ENCODE measurements at regions not wholly inside any gene's neighbourhood (a gene's known extent, or its start where the extent isn't known, plus 50 kb on each side); places are given as distances from the start of the nearest gene placed in this dataset.

DNA sequence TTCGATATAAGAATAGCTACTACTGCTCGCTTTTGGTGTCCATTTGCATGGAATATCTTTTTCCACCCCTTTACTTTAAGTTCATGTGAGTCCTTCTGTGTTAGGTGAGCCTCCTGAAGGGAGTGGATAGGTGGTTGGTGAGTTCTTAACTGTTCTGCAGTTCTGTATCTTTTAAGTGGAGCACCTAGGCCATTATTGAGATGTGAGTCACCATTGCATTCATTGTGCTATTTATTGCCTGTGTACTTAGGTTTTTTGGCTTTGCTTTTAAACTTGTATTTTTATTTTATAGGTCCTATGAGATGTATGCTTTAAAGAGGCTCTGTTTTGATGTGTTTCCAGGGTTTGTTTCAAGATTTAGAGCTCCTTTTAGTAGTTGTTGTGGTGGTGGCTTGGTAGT lies 1430.8 kb downstream of the REEP3 start:
- H3K27ac Mint-ChIP-seq = no peak overlapping the region
- H3K27me3 Mint-ChIP-seq = no peaks in the 10 kb centered on the region
- H3K4me1 Mint-ChIP-seq = no peaks in the 10 kb centered on the region
- H3K36me3 Mint-ChIP-seq = no peaks in the 10 kb centered on the region
- H3K4me3 Mint-ChIP-seq = no peak overlapping the region
- no peak for ATAC-seq (ENCODE audit: low read depth)
- DNase-seq (ENCODE audit: low spot score in 2 of 2) = no peak
- peaks cover 15% of the 10 kb centered on the region for H3K9me3 Mint-ChIP-seq

DNA sequence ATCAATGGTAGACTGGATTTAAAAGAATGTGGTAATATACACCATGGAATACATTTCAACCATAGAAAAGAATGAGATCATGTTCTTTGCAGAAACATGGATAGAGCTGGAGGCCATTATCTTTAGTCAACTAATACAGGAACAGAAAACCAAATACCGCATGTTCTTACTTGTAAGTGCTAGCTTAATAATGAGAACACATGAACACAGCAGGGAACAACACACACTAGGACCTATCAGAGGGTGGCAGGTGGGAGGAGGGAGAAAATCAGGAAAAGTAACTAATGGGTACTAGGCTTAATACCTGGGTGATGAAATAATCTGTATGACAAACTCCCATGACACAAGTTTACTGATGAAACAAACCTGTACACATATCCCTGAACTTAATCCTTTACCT lies 1435.2 kb downstream of the REEP3 start:
- Mint-ChIP-seq H3K4me3 (no peak overlapping the region), H3K36me3 (no peaks in the 10 kb centered on the region), H3K9me3 (peaks cover 6% of the 10 kb centered on the region), H3K27ac (no peak overlapping the region), H3K4me1 (no peaks in the 10 kb centered on the region), H3K27me3 (no peaks in the 10 kb centered on the region)
- no peak for ATAC-seq (ENCODE audit: low read depth)
- no peak for DNase-seq (ENCODE audit: low spot score in 2 of 2)

DNA sequence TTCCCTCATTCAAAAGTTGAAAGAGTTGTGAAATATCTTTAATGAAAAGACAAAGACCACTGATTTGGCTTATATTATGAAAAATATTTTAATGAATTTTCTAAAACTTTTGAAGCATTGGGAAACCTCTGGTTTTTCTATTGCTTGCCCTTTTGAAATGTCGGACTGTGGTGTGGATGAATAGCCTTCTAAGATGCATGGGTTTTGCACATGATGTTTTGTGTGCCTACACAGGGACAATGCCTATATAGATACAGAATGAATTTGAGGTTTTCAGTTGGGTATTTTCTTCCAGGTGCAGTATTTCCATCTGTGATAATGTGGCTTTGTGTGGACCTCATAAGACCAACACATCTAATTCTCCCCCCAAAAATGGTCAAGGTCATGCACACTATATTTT lies 1437.9 kb downstream of the REEP3 start:
- no peak for DNase-seq (ENCODE audit: low spot score in 2 of 2)
- H3K27ac Mint-ChIP-seq = no peak overlapping the region
- H3K4me3 Mint-ChIP-seq = no peak overlapping the region
- no peaks in the 10 kb centered on the region for H3K36me3 Mint-ChIP-seq
- H3K4me1 Mint-ChIP-seq = no peaks in the 10 kb centered on the region
- peaks cover 5% of the 10 kb centered on the region for H3K9me3 Mint-ChIP-seq
- ATAC-seq (ENCODE audit: low read depth) = no peak
- H3K27me3 Mint-ChIP-seq = no peaks in the 10 kb centered on the region

DNA sequence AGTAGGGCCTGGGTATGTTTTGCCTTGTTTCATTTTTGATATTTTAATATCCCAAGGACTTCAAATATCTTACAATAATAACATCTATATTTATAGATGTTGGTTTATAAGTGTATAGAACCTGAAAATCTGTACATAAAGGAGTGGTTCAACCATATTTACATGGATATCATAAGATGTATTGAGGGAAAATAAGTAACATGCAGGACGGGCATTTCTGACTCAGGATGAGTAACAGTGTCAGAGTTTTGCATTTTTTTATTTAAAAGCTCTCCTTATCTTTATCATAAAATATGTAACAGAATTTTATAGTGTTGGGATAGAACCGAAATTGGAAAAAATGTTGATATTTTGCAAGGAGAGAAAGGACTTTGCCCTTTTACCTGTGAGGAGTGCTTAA lies 1438.7 kb downstream of the REEP3 start:
- H3K27me3 Mint-ChIP-seq = no peaks in the 10 kb centered on the region
- H3K4me1 Mint-ChIP-seq = no peaks in the 10 kb centered on the region
- H3K27ac Mint-ChIP-seq = no peak overlapping the region
- no peaks in the 10 kb centered on the region for H3K36me3 Mint-ChIP-seq
- ATAC-seq (ENCODE audit: low read depth) (no peak), DNase-seq (ENCODE audit: low spot score in 2 of 2) (no peak)
- H3K4me3 Mint-ChIP-seq = no peak overlapping the region
- H3K9me3 Mint-ChIP-seq = peaks cover 8% of the 10 kb centered on the region

DNA sequence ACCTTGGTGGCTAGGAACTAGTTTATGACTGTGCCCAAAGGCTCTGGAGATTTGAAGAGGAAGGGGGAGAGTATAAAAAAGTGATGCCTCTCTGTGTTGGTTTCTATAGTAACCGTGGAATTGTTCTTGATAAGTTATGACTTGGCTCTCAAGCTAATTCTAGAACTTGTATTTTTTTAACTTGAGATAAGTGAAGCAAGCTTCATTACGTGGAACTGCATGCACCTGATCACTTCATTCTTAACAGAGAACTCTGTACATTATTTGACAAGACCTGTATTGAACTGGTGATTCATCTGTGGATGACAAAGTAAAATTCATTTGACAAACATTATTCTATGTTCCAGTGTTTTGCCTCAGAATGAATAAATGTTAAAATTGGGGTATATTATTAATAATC lies 1452.2 kb downstream of the REEP3 start:
- Mint-ChIP-seq H3K9me3 (no peaks in the 10 kb centered on the region), H3K4me3 (no peak overlapping the region), H3K27me3 (no peaks in the 10 kb centered on the region), H3K4me1 (no peaks in the 10 kb centered on the region), H3K36me3 (no peaks in the 10 kb centered on the region), H3K27ac (no peak overlapping the region)
- DNase-seq (ENCODE audit: low spot score in 2 of 2) (no peak), ATAC-seq (ENCODE audit: low read depth) (no peak)

DNA sequence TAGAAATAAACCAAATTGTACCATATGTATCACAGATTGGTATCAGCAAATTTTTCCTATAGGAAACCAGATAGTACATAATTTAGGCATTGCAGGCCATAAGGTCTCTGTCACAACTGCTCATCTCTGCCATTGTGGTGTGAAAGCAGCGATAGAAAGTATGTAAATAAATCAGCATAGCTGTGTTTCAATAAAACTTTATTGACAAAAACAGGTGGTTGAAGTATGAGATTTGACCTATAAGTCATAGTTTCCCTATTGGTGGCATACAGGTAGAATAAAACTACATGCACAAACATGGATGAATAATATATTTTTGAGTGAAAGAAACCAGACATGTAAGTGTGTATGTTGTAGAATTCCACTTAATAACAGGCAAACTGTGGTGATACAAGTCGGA lies 1454.9 kb downstream of the REEP3 start:
- ATAC-seq (ENCODE audit: low read depth) (no peak), DNase-seq (ENCODE audit: low spot score in 2 of 2) (no peak)
- no peaks in the 10 kb centered on the region for H3K4me1 Mint-ChIP-seq
- no peaks in the 10 kb centered on the region for H3K27me3 Mint-ChIP-seq
- H3K4me3 Mint-ChIP-seq = no peak overlapping the region
- H3K9me3 Mint-ChIP-seq = no peaks in the 10 kb centered on the region
- H3K27ac Mint-ChIP-seq = no peak overlapping the region
- no peaks in the 10 kb centered on the region for H3K36me3 Mint-ChIP-seq

DNA sequence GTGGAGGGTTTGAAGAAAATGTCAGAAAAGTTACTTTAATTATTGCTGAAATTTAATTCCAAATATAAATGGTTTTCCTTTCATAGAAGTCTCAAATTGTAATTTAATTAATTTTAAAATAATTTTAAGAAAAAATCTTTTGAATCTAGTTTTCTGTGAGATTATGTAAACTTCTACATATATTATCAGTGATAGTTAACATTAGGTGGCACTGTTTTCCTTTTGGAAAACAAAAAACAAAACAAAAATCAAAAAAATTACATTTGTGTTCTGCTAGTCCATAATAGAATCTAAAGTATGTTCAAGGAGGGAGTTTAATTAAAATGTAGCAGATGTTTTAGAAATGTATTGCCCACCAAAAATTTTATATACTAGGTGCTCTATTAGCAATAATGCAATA lies 1456.7 kb downstream of the REEP3 start:
- no peaks in the 10 kb centered on the region for H3K4me1 Mint-ChIP-seq
- no peaks in the 10 kb centered on the region for H3K36me3 Mint-ChIP-seq
- H3K27ac Mint-ChIP-seq = no peak overlapping the region
- no peak for ATAC-seq (ENCODE audit: low read depth)
- no peak for DNase-seq (ENCODE audit: low spot score in 2 of 2)
- H3K9me3 Mint-ChIP-seq = no peaks in the 10 kb centered on the region
- H3K4me3 Mint-ChIP-seq = no peak overlapping the region
- no peaks in the 10 kb centered on the region for H3K27me3 Mint-ChIP-seq

DNA sequence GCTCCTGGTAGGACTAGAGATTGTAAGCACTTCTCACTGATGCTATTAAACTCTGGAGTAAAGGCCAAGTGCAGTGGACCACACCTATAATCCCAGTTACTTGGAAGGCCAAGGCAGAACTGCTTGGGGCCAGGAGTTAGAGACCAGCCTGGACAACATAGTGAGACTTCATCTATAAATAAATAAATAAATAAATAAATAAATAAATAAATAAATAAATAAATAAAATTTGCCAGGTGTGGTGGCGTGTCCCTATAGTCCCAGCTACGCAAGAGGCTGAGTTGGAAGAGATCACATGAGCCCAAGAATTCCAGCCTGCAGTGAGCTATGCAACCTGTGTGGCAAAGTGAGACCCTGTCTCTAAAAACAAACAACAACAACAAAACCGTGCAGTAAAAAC lies 1475.7 kb downstream of the REEP3 start:
- ATAC-seq (ENCODE audit: low read depth) (no peak), DNase-seq (ENCODE audit: low spot score in 2 of 2) (no peak)
- Mint-ChIP-seq H3K27me3 (no peaks in the 10 kb centered on the region), H3K27ac (no peak overlapping the region), H3K9me3 (peaks cover 4% of the 10 kb centered on the region), H3K4me1 (no peaks in the 10 kb centered on the region), H3K4me3 (no peak overlapping the region), H3K36me3 (no peaks in the 10 kb centered on the region)

DNA sequence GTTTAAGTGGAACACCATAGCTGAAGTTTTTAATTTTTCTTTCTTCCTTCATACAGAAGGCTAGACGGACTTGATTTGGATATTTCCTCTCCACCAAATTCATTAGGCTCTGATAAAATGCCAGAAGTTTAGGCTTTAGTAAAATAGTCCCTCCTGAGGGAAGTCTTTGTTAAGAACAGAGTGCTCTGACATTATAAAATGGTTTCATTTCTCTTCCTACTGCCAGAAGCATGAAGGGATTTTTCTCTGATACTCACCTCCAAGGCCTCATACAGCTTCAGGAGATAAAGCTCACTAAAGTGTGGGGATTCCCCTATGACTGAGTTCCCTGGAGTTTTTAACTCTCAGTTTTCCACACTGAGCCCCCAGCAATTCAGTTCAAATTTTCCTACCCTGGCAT lies 1489.6 kb downstream of the REEP3 start:
- Mint-ChIP-seq H3K27ac (no peak overlapping the region), H3K4me1 (no peaks in the 10 kb centered on the region), H3K36me3 (no peaks in the 10 kb centered on the region), H3K4me3 (no peak overlapping the region), H3K27me3 (no peaks in the 10 kb centered on the region), H3K9me3 (peaks cover 5% of the 10 kb centered on the region)
- DNase-seq (ENCODE audit: low spot score in 2 of 2) = no peak
- no peak for ATAC-seq (ENCODE audit: low read depth)

DNA sequence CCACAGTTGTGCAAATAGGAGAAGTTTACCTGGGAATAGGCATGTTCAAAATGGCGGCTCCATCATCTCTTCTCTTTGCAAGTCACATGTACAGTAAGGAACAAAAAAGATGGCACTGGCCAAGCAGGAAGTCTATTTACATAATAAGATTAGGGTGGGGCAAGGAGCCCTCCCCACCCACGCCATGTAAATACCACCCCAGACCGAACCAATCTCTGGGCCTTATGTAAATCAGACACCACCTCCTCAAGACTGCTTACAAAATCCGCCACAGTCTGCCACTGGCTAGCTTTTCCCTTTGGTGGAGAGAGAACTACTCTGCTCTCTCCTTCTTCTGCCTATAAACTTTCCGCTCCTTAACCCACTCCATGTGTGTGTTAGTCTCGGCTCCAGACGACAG lies 1496.3 kb downstream of the REEP3 start:
- Mint-ChIP-seq H3K4me3 (no peak overlapping the region), H3K36me3 (no peaks in the 10 kb centered on the region), H3K27ac (no peak overlapping the region), H3K4me1 (no peaks in the 10 kb centered on the region), H3K9me3 (peaks cover 7% of the 10 kb centered on the region), H3K27me3 (no peaks in the 10 kb centered on the region)
- DNase-seq (ENCODE audit: low spot score in 2 of 2) (no peak), ATAC-seq (ENCODE audit: low read depth) (no peak)

DNA sequence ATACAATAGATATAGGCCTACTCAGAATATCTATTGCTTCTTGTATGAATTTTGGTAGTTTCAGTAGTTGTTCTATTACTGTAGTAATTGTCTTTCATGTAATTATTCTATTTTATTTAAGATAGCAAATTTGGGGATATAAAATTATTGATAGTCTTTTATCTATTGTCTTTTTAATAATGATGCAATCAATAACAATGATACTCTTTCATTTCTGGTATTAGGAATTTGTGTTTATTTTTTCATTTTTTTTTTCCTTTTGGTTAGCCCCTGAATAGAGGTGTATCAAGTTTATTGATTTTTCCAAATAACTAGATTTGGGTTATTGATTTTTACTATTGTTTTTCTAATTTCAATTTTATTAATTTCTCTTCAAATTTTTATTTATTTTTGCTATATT lies 1503.7 kb downstream of the REEP3 start:
- H3K4me3 Mint-ChIP-seq = no peak overlapping the region
- no peak overlapping the region for H3K27ac Mint-ChIP-seq
- no peaks in the 10 kb centered on the region for H3K36me3 Mint-ChIP-seq
- H3K9me3 Mint-ChIP-seq = peaks cover 7% of the 10 kb centered on the region
- ATAC-seq (ENCODE audit: low read depth) (no peak), DNase-seq (ENCODE audit: low spot score in 2 of 2) (no peak)
- H3K27me3 Mint-ChIP-seq = no peaks in the 10 kb centered on the region
- no peaks in the 10 kb centered on the region for H3K4me1 Mint-ChIP-seq

DNA sequence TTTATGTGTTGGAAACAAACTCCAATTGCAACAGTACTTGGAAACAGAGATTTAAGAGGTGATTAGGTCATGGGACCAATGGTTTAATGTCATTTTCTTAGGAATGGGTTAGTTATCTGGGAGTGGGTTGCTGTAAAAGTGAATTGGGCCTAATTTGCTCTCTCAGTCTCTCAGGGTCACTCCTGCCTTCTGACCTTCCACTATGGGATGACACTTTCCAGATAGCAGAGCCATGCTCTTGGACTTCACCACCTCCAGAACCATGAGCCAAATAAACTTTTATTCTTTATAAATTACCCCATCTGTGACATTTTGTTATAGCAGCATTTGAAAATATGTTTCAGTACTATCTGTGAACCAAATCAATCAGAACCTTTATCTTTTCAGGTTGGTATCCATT lies 1509.1 kb downstream of the REEP3 start:
- no peaks in the 10 kb centered on the region for H3K4me1 Mint-ChIP-seq
- H3K27me3 Mint-ChIP-seq = no peaks in the 10 kb centered on the region
- H3K9me3 Mint-ChIP-seq = peaks cover 7% of the 10 kb centered on the region
- no peak overlapping the region for H3K4me3 Mint-ChIP-seq
- no peak for ATAC-seq (ENCODE audit: low read depth)
- DNase-seq (ENCODE audit: low spot score in 2 of 2) = no peak
- H3K27ac Mint-ChIP-seq = no peak overlapping the region
- no peaks in the 10 kb centered on the region for H3K36me3 Mint-ChIP-seq

DNA sequence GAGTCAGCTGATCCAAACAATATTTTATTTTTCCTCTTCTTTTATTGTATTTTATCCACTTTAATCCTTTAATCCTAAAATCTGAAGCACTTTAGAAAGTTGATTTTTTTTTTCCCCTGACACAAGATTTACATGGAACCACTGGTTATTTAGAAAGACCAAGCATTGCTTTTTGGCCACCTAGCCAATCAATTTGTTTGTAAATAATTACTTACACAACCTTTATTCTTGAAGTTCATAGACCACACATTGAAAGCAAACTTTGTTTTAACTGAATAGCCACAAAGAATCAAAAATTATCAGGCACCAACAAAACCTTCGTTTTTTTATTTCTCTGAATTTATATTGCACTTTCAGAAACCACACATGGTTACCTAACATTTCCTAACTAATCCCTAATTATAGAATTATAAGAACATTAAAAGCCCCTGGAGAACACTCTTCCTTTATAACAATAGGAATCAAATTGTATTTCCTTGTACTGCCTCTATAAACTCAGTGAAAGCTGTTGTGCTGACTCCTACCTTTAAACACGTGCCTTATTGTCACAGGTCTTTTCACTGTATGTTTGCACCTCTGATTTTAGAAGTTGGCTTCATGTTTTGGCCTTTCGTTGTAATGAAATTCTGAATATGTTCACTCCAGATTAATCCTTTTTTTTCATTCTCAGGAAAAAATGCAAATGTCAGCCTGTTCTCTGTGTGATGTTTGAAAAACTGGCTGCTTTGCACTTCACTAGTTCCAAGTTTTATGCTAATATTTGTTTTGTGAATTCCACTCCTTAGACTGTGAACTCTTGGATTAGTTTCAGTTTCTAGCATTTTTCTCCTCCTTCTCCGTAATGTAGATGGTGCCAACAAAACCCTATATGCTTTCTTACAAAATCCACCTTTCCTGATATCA lies 1511.9 kb downstream of the REEP3 start:
- Mint-ChIP-seq H3K4me1 (no peaks in the 10 kb centered on the region), H3K27me3 (no peaks in the 10 kb centered on the region), H3K27ac (no peak overlapping the region), H3K9me3 (peaks cover 9% of the 10 kb centered on the region), H3K36me3 (no peaks in the 10 kb centered on the region), H3K4me3 (no peak overlapping the region)
- no peak for DNase-seq (ENCODE audit: low spot score in 2 of 2)
- ATAC-seq (ENCODE audit: low read depth) = no peak

DNA sequence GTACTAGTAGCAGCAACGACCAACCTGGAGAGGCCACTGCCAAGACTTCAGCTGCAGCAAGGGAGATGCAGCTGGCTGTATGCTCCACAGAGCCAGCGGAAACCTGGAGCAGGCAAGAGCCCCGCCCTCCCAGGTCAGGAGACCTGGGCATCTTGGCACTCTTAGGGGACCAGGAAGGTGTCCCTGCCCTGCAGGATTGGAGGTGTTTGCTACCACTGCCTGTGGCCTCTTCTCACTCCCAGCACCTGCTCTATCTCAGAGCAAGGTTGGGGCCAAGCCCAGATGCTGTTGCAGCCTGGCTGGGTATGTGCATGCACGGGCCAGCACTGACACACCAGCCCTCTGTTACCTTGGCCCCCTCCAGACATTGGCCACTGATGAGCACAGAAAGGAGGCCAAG lies 1512.8 kb downstream of the REEP3 start:
- peaks cover 7% of the 10 kb centered on the region for H3K9me3 Mint-ChIP-seq
- H3K27me3 Mint-ChIP-seq = no peaks in the 10 kb centered on the region
- H3K4me3 Mint-ChIP-seq = no peak overlapping the region

DNA sequence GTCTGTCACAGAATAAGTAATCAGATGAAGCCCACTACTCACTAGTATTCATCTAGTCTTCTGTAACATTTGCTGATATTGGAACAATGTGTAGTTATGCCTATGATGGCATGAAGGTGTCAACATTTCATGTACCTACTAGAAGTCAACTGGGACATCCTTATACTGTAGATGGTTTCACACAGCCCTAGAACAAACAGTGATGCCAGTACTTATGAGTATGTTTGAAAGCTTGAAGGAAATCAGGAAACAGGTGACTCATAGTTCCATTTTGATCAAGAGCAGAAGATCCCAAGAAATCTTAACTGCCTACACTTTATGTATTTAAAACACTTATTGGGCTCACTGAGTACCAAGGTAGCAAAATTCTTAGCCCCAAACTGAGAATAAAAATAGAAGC lies 1519.6 kb downstream of the REEP3 start:
- Mint-ChIP-seq H3K27me3 (no peaks in the 10 kb centered on the region), H3K36me3 (no peaks in the 10 kb centered on the region), H3K27ac (no peak overlapping the region), H3K9me3 (peaks cover 2% of the 10 kb centered on the region), H3K4me1 (no peaks in the 10 kb centered on the region), H3K4me3 (no peak overlapping the region)
- ATAC-seq (ENCODE audit: low read depth) (no peak), DNase-seq (ENCODE audit: low spot score in 2 of 2) (no peak)

More for the DNA sequence above, 1512.8 kb downstream of the REEP3 start:
- Mint-ChIP-seq H3K36me3 (no peaks in the 10 kb centered on the region), H3K27ac (no peak overlapping the region), H3K4me1 (no peaks in the 10 kb centered on the region)
- ATAC-seq (ENCODE audit: low read depth) = no peak
- DNase-seq (ENCODE audit: low spot score in 2 of 2) = no peak
